Astrocyte (in vitro differentiated cells and primary cell): ENCODE measurements at regions not wholly inside any gene's neighbourhood (a gene's known extent, or its start where the extent isn't known, plus 50 kb on each side); places are given as distances from the start of the nearest gene placed in this dataset.

ENCODE experiments used
- DNase-seq: peaks from one replicate; pipeline ENCODE4 v3.0.0-alpha.2; 2010; ENCODE audit warnings: low read depth
- FAIRE-seq: peaks from 2 replicates; lab custom pipeline; 2011; peaks lifted over from hg19 to GRCh38; lab: Jason Lieb, UNC
- H2AFZ ChIP-seq: 2 replicates; pipeline ENCODE4 v1.6.0; 2012; ENCODE audit warnings: low read depth, low read length, inconsistent platforms
- H3K27ac ChIP-seq: 2 replicates; pipeline ENCODE4 v1.5.1; 2011; ENCODE audit warnings: low read depth, low read length, inconsistent platforms
- H3K27me3 ChIP-seq: 2 replicates; pipeline ENCODE4 v1.6.0; 2011; ENCODE audit warnings: low read length, inconsistent platforms; ENCODE audit not compliant: insufficient read depth
- H3K36me3 ChIP-seq: 2 replicates; pipeline ENCODE4 v1.5.1; 2011; ENCODE audit warnings: low read length, inconsistent platforms; ENCODE audit not compliant: insufficient read depth
- H3K4me1 ChIP-seq: 2 replicates; pipeline ENCODE4 v1.5.1; 2011; ENCODE audit warnings: low read length, inconsistent platforms; ENCODE audit not compliant: insufficient read depth
- H3K4me2 ChIP-seq: 2 replicates; pipeline ENCODE4 v1.6.0; 2012; ENCODE audit warnings: low read length, inconsistent platforms
- H3K4me3 ChIP-seq: 2 replicates; pipeline ENCODE4 v1.5.1; 2011; ENCODE audit warnings: low read depth, mild to moderate bottlenecking, low read length, inconsistent platforms; ENCODE audit not compliant: insufficient read depth
- H3K79me2 ChIP-seq: 2 replicates; pipeline ENCODE4 v1.6.0; 2012; ENCODE audit warnings: mild to moderate bottlenecking, low read length, inconsistent platforms; ENCODE audit not compliant: insufficient read depth
- H3K9ac ChIP-seq: 2 replicates; pipeline ENCODE4 v1.6.0; 2012; ENCODE audit warnings: mild to moderate bottlenecking, low read length, inconsistent platforms
- H3K9me3 ChIP-seq: 2 replicates; pipeline ENCODE4 v1.5.1; 2012; ENCODE audit warnings: low read depth, mild to moderate bottlenecking, low read length, inconsistent platforms; ENCODE audit not compliant: insufficient read depth
- H4K20me1 ChIP-seq: 2 replicates; pipeline ENCODE4 v1.6.0; 2012; ENCODE audit warnings: low read length, inconsistent platforms; ENCODE audit not compliant: insufficient read depth
- H3K27ac Mint-ChIP-seq: one replicate; pipeline ENCODE4 v1.8.0; 2021; ENCODE audit warnings: mild to moderate bottlenecking, mixed read lengths; ENCODE audit not compliant: unreplicated experiment
- H3K27me3 Mint-ChIP-seq: one replicate; pipeline ENCODE4 v1.8.0; 2021; ENCODE audit warnings: low read depth, mixed read lengths; ENCODE audit not compliant: unreplicated experiment
- H3K36me3 Mint-ChIP-seq: one replicate; pipeline ENCODE4 v1.8.0; 2021; ENCODE audit warnings: low read depth, mixed read lengths; ENCODE audit not compliant: unreplicated experiment
- H3K4me1 Mint-ChIP-seq: one replicate; pipeline ENCODE4 v1.8.0; 2021; ENCODE audit warnings: low read depth, mixed read lengths; ENCODE audit not compliant: unreplicated experiment
- H3K4me3 Mint-ChIP-seq: one replicate; pipeline ENCODE4 v1.8.0; 2021; ENCODE audit warnings: mild to moderate bottlenecking, moderate library complexity, mixed read lengths; ENCODE audit not compliant: unreplicated experiment
- H3K9me3 Mint-ChIP-seq: one replicate; pipeline ENCODE4 v1.8.0; 2021; ENCODE audit warnings: mild to moderate bottlenecking, mixed read lengths; ENCODE audit not compliant: unreplicated experiment
- EZH2 ChIP-seq: IDR thresholded peaks from 2 replicates; pipeline ENCODE4 v1.6.1; 2012; ENCODE audit warnings: mild to moderate bottlenecking, low read length, inconsistent platforms; ENCODE audit not compliant: insufficient read depth
- TF ChIP-seq, protein P1 (sequence below): IDR thresholded peaks from 2 replicates; pipeline ENCODE4 v1.5.1; 2011; ENCODE audit warnings: low read depth, mild to moderate bottlenecking, inconsistent platforms, low read length, moderate library complexity; ENCODE audit not compliant: insufficient read depth

DNA sequence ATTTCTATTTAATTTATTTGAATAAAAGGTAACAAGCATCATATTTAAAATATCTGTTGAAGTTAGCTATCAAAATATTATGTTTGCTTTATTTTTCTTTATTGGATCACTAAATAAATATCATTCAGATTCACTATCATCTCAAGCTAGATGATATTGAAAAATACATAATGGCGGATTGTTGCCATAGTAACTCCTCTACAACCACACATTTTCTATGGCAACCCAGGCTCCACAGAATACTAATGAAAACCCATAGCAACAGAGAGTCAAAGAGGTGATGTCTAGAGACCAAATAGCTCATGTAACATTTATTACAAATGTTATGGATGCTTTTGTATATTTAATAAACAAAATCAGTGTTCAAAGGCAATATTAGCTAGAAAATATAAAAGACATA lies 148.9 kb upstream of the CDK1 start:
- Histone ChIP-seq H3K79me2 (no peaks in the 10 kb centered on the region), H2AFZ (no peak overlapping the region), H3K4me1 (no peaks in the 10 kb centered on the region), H3K9me3 (no peaks in the 10 kb centered on the region), H3K4me3 (no peak overlapping the region), H3K9ac (no peak overlapping the region), H3K36me3 (no peaks in the 10 kb centered on the region), H3K27ac (no peak overlapping the region), H3K27me3 (no peaks in the 10 kb centered on the region), H3K4me2 (no peak overlapping the region), H4K20me1 (no peaks in the 10 kb centered on the region)
- DNase-seq (no peak), FAIRE-seq (no peak)
- Mint-ChIP-seq H3K4me1 (no peaks in the 10 kb centered on the region), H3K36me3 (no peaks in the 10 kb centered on the region), H3K9me3 (no peaks in the 10 kb centered on the region), H3K27me3 (no peaks in the 10 kb centered on the region), H3K4me3 (no peak overlapping the region), H3K27ac (no peak overlapping the region)
- no peak for TF ChIP-seq EZH2
- TF ChIP-seq, protein P1, sequence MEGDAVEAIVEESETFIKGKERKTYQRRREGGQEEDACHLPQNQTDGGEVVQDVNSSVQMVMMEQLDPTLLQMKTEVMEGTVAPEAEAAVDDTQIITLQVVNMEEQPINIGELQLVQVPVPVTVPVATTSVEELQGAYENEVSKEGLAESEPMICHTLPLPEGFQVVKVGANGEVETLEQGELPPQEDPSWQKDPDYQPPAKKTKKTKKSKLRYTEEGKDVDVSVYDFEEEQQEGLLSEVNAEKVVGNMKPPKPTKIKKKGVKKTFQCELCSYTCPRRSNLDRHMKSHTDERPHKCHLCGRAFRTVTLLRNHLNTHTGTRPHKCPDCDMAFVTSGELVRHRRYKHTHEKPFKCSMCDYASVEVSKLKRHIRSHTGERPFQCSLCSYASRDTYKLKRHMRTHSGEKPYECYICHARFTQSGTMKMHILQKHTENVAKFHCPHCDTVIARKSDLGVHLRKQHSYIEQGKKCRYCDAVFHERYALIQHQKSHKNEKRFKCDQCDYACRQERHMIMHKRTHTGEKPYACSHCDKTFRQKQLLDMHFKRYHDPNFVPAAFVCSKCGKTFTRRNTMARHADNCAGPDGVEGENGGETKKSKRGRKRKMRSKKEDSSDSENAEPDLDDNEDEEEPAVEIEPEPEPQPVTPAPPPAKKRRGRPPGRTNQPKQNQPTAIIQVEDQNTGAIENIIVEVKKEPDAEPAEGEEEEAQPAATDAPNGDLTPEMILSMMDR: no peak

- H3K27ac ChIP-seq: no peak overlapping the region
- H3K27me3 ChIP-seq: no peaks in the 10 kb centered on the region
- no peak overlapping the region for H3K4me2 ChIP-seq
- DNase-seq (no peak), FAIRE-seq (no peak)
- no peak overlapping the region for H3K4me3 ChIP-seq
- no peak overlapping the region for H3K9ac ChIP-seq
- H3K4me3 Mint-ChIP-seq: no peak overlapping the region
- no peaks in the 10 kb centered on the region for H3K4me1 Mint-ChIP-seq
- H3K79me2 ChIP-seq: no peaks in the 10 kb centered on the region
- no peaks in the 10 kb centered on the region for H3K27me3 Mint-ChIP-seq
- H3K9me3 ChIP-seq: no peaks in the 10 kb centered on the region
- no peaks in the 10 kb centered on the region for H3K36me3 Mint-ChIP-seq
- H3K36me3 ChIP-seq: no peaks in the 10 kb centered on the region
- H3K4me1 ChIP-seq: no peaks in the 10 kb centered on the region
- no peaks in the 10 kb centered on the region for H4K20me1 ChIP-seq
- no peak overlapping the region for H3K27ac Mint-ChIP-seq
- TF ChIP-seq, protein P1: no peak
- no peak for TF ChIP-seq EZH2
- H2AFZ ChIP-seq: no peak overlapping the region
- no peaks in the 10 kb centered on the region for H3K9me3 Mint-ChIP-seq
These were observed 150.2 kb upstream of the CDK1 start for GRCh38 chr10:60627778-60628748.

DNA sequence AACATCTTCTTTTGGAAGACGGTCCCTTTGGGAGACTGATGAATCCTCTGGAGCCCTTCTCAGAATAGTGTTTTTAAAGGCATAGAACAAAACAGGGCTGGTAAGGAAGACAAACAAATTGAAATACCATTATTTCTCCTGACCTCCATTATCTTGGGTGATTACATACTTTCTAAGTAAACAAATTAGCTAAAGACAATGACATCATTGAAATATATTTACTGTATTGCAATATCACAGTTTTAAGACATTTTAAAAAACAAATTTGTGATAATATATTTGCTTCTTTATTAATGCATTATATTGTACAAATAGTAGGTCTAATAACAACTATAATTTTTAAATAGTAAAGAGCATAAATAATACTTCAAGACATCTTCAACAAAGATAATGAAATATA lies 152.2 kb upstream of the CDK1 start:
- H4K20me1 ChIP-seq: no peaks in the 10 kb centered on the region
- TF ChIP-seq, protein P1: no peak
- TF ChIP-seq EZH2: no peak
- FAIRE-seq (no peak), DNase-seq (no peak)
- no peak overlapping the region for H3K9ac ChIP-seq
- no peaks in the 10 kb centered on the region for H3K79me2 ChIP-seq
- Mint-ChIP-seq H3K27me3 (no peaks in the 10 kb centered on the region), H3K4me3 (no peak overlapping the region), H3K9me3 (no peaks in the 10 kb centered on the region), H3K36me3 (no peaks in the 10 kb centered on the region), H3K27ac (no peak overlapping the region), H3K4me1 (no peaks in the 10 kb centered on the region)
- H3K4me3 ChIP-seq: no peak overlapping the region
- H3K27ac ChIP-seq: no peak overlapping the region
- no peaks in the 10 kb centered on the region for H3K36me3 ChIP-seq
- H3K27me3 ChIP-seq: no peaks in the 10 kb centered on the region
- H3K4me1 ChIP-seq: no peaks in the 10 kb centered on the region
- no peak overlapping the region for H3K4me2 ChIP-seq
- no peak overlapping the region for H2AFZ ChIP-seq
- no peaks in the 10 kb centered on the region for H3K9me3 ChIP-seq
